ENCODE measurements at regions not wholly inside any gene's neighbourhood (a gene's known extent, or its start where the extent isn't known, plus 50 kb on each side); places are given as distances from the start of the nearest gene placed in this dataset.

GRCh38 chr10:106520698-106521097, 643.8 kb downstream of the SORCS1 start:
- DNase-seq (ENCODE audit: low spot score) = no peak

- DNase-seq (ENCODE audit: low spot score) = no peak
Measured at GRCh38 chr10:106519376-106520030, 645.0 kb downstream of the SORCS1 start.

GRCh38 chr10:106515206-106515790, 649.2 kb downstream of the SORCS1 start:
- no peak for DNase-seq (ENCODE audit: low spot score)

- no peak for DNase-seq (ENCODE audit: low spot score)
Measured at GRCh38 chr10:106513352-106513771, 651.1 kb downstream of the SORCS1 start.

GRCh38 chr10:106511917-106512316, 652.6 kb downstream of the SORCS1 start:
- no peak for DNase-seq (ENCODE audit: low spot score)

- no peak for DNase-seq (ENCODE audit: low spot score)
Measured at GRCh38 chr10:106508950-106509349, 655.6 kb downstream of the SORCS1 start.

- DNase-seq (ENCODE audit: low spot score) = no peak
Measured at GRCh38 chr10:106506526-106507283, 657.8 kb downstream of the SORCS1 start.

- DNase-seq (ENCODE audit: low spot score) = no peak
Measured at GRCh38 chr10:106504536-106504935, 660.0 kb downstream of the SORCS1 start.

- DNase-seq (ENCODE audit: low spot score) = no peak
Measured at GRCh38 chr10:106502641-106503040, 661.9 kb downstream of the SORCS1 start.

- DNase-seq (ENCODE audit: low spot score) = no peak
Measured at GRCh38 chr10:106500925-106501525, 663.5 kb downstream of the SORCS1 start.

- DNase-seq (ENCODE audit: low spot score) = no peak
Measured at GRCh38 chr10:106500041-106500924, 664.2 kb downstream of the SORCS1 start.

- no peak for DNase-seq (ENCODE audit: low spot score)
Measured at GRCh38 chr10:106499448-106499847, 665.1 kb downstream of the SORCS1 start.

GRCh38 chr10:106498675-106499074, 665.8 kb downstream of the SORCS1 start:
- no peak for DNase-seq (ENCODE audit: low spot score)

GRCh38 chr10:106495931-106496330, 668.6 kb downstream of the SORCS1 start:
- DNase-seq (ENCODE audit: low spot score) = no peak

- DNase-seq (ENCODE audit: low spot score) = no peak
Measured at GRCh38 chr10:106493751-106494150, 670.8 kb downstream of the SORCS1 start.

GRCh38 chr10:106493226-106493625, 671.3 kb downstream of the SORCS1 start:
- no peak for DNase-seq (ENCODE audit: low spot score)

GRCh38 chr10:106487726-106488125, 676.8 kb downstream of the SORCS1 start:
- no peak for DNase-seq (ENCODE audit: low spot score)

- DNase-seq (ENCODE audit: low spot score) = no peak
Measured at GRCh38 chr10:106481598-106482275, 682.8 kb downstream of the SORCS1 start.

GRCh38 chr10:106479636-106480035, 684.9 kb downstream of the SORCS1 start:
- DNase-seq (ENCODE audit: low spot score) = no peak

GRCh38 chr10:106474876-106475275, 689.6 kb downstream of the SORCS1 start:
- DNase-seq (ENCODE audit: low spot score) = no peak

- no peak for DNase-seq (ENCODE audit: low spot score)
Measured at GRCh38 chr10:106473129-106473685, 691.3 kb downstream of the SORCS1 start.
